K562 (cell line): ENCODE measurements at regions not wholly inside any gene's neighbourhood (a gene's known extent, or its start where the extent isn't known, plus 50 kb on each side); places are given as distances from the start of the nearest gene placed in this dataset.

Experiments used
- ATAC-seq: fragments of 200-7000 bp; cut with Tn5 transposase; 3 replicates; pipeline ENCODE4 v1.9.1; 2020; ENCODE audit warnings: moderate library complexity
- BruUV-seq: library from RNA; stranded (reverse); fragments of 400-500 nt; replicated peaks from 2 replicates; lab custom pipeline; 2021; lab: Mats Ljungman, UMichigan
- CTCF ChIA-PET: fragments of 300-600 bp; formaldehyde crosslinking; extraction: SDS; loops from one replicate; lab custom pipeline; 2021; ENCODE audit warnings: low intra/inter-chr PET ratio; lab: Yijun Ruan, JAX
- POLR2A ChIA-PET: fragments of 300-600, 350-650 bp; sonication (Branson Sonifier 250); formaldehyde crosslinking; extraction: SDS; loops from one replicate; lab custom pipeline; 2021; ENCODE audit warnings: antibody characterized with exemption, inconsistent platforms; lab: Yijun Ruan, JAX
- DNase-seq, 4 experiments: peaks; one replicate each; pipeline versions ENCODE4 v3.0.0 to v3.0.0-alpha.2; 2011 to 2018; ENCODE audit warnings: low spot score in 3 of 4, mixed read lengths in 3 of 4; ENCODE audit errors: extremely low read depth in 1 of 4
- FAIRE-seq: peaks from 2 replicates; lab custom pipeline; 2011; peaks lifted over from hg19 to GRCh38; lab: Jason Lieb, UNC
- H2AFZ ChIP-seq: 2 replicates; pipeline ENCODE4 v1.6.0; 2011; ENCODE audit warnings: low read depth, low read length, control low read depth, inconsistent platforms
- H3K27ac ChIP-seq: fragments of 200-600 bp; 3 replicates; pipeline ENCODE4 v1.8.0; 2011; ENCODE audit warnings: low read depth, mild to moderate bottlenecking, control low read depth, inconsistent platforms, low read length, moderate library complexity, mixed read lengths; ENCODE audit errors: extremely low read depth
- H3K27me3 ChIP-seq, 2 experiments: fragments of 300-600 bp in 1 of 2; 2 replicates in 1 of 2; 3 replicates in 1 of 2; pipeline versions ENCODE4 v1.6.0 to v1.8.0; 2011; ENCODE audit warnings: inconsistent platforms in 2 of 2, low read length in 2 of 2, mild to moderate bottlenecking in 1 of 2, mixed read lengths in 1 of 2, moderate library complexity in 1 of 2; ENCODE audit not compliant: control insufficient read depth in 2 of 2, insufficient read depth in 2 of 2
- H3K36me3 ChIP-seq: fragments of 300-600 bp; 3 replicates; pipeline ENCODE4 v1.8.0; 2011; ENCODE audit warnings: mild to moderate bottlenecking, low read length, inconsistent platforms; ENCODE audit not compliant: control insufficient read depth, insufficient read depth
- H3K4me1 ChIP-seq, 2 experiments: fragments of 200-600 bp in 1 of 2; replicated peaks in 1 of 2; 2 replicates in 1 of 2; 3 replicates in 1 of 2; pipeline versions ENCODE4 v1.5.1 to v1.8.0; 2011; ENCODE audit warnings: inconsistent platforms in 2 of 2, low read length in 2 of 2, mild to moderate bottlenecking in 1 of 2, mixed read lengths in 1 of 2, moderate library complexity in 1 of 2; ENCODE audit not compliant: control insufficient read depth in 2 of 2, insufficient read depth in 2 of 2
- H3K4me2 ChIP-seq: 2 replicates; pipeline ENCODE4 v1.6.1; 2011; ENCODE audit warnings: low read length, control low read depth, inconsistent platforms, mixed read lengths; ENCODE audit not compliant: insufficient read depth
- H3K4me3 ChIP-seq: fragments of 200-600 bp; sonication (generic), shearing (Covaris generic); 2 replicates; pipeline ENCODE4 v1.5.1; 2016; ENCODE audit warnings: control low read depth, inconsistent platforms
- H3K79me2 ChIP-seq: fragments of 200-600 bp; 3 replicates; pipeline ENCODE4 v1.8.0; 2011; ENCODE audit warnings: low read length, inconsistent platforms; ENCODE audit not compliant: control insufficient read depth, insufficient read depth
- H3K9ac ChIP-seq, 2 experiments: 2 replicates each; pipeline versions ENCODE4 v1.6.0 to v1.6.1; 2011; ENCODE audit warnings: low read depth in 2 of 2, low read length in 2 of 2, control low read depth in 1 of 2, inconsistent platforms in 1 of 2, mild to moderate bottlenecking in 1 of 2, mixed read lengths in 1 of 2; ENCODE audit not compliant: insufficient read depth in 1 of 2
- H3K9me1 ChIP-seq: one replicate; pipeline ENCODE4 v1.6.0; 2011; ENCODE audit warnings: inconsistent platforms, mild to moderate bottlenecking, low read length, moderate library complexity; ENCODE audit not compliant: control insufficient read depth, insufficient read depth
- H3K9me3 ChIP-seq: replicated peaks from 2 replicates; pipeline ENCODE4 v1.5.1; 2011; ENCODE audit warnings: low read depth, low read length, inconsistent platforms; ENCODE audit not compliant: control insufficient read depth, insufficient read depth
- H4K20me1 ChIP-seq: replicated peaks from 2 replicates; pipeline ENCODE4 v1.6.1; 2011; ENCODE audit warnings: low read length, inconsistent platforms, mixed read lengths; ENCODE audit not compliant: control insufficient read depth, insufficient read depth
- CTCF ChIP-seq, 3 experiments: IDR thresholded peaks in 2 of 3; conservative IDR thresholded peaks in 1 of 3; 2 replicates each; pipeline ENCODE4 v1.5.1; 2011 to 2012; ENCODE audit warnings: low read length in 3 of 3, mild to moderate bottlenecking in 3 of 3, control low read depth in 2 of 3, improper control_type of control experiment in 1 of 3, inconsistent platforms in 1 of 3, low read depth in 1 of 3, mixed read lengths in 1 of 3, moderate library complexity in 1 of 3; ENCODE audit not compliant: insufficient read depth in 2 of 3
- KLF13 ChIP-seq: fragments of 450-650 bp; IDR thresholded peaks from 2 replicates; pipeline ENCODE4 v1.6.1; 2016; ENCODE audit warnings: missing genetic modification characterization, low read depth, mild to moderate bottlenecking, missing compliant biosample characterization, moderate library complexity, borderline replicate concordance
- NCOR1 ChIP-seq: fragments of 450-650 bp; IDR thresholded peaks from 2 replicates; pipeline ENCODE4 v1.6.1; 2016; ENCODE audit warnings: mild to moderate bottlenecking, moderate library complexity
- STAT6 ChIP-seq: sonication (generic); formaldehyde crosslinking; IDR thresholded peaks from 2 replicates; pipeline ENCODE4 v1.8.1; 2023; ENCODE audit warnings: mild to moderate bottlenecking, missing genetic modification reagents
- ZBTB12 ChIP-seq: fragments of 250-450 bp; sonication (Bioruptor Pico); IDR thresholded peaks from 2 replicates; pipeline ENCODE4 v1.4.0; 2020
- ZFP36 ChIP-seq: fragments of 150-350 bp; IDR thresholded peaks from 2 replicates; pipeline ENCODE4 v1.6.1; 2018; ENCODE audit warnings: low read length, low read depth; ENCODE audit not compliant: partially characterized antibody
- ZNF23 ChIP-seq: fragments of 250-450 bp; sonication (Bioruptor Pico); IDR thresholded peaks from 2 replicates; pipeline ENCODE4 v1.4.0; 2020; ENCODE audit warnings: mild to moderate bottlenecking
- ZNF277 ChIP-seq: fragments of 250-450 bp; sonication (Bioruptor Pico); IDR thresholded peaks from 2 replicates; pipeline ENCODE4 v1.8.0; 2022; ENCODE audit warnings: inconsistent platforms, mild to moderate bottlenecking, moderate library complexity, borderline replicate concordance
- WGBS: fragments of 100-300 bp; shearing (Covaris generic); methylation state at CpG from one replicate; pipeline ENCODE4 v1.1.6; 2016; ENCODE audit warnings: low coverage, mixed read lengths; ENCODE audit not compliant: insufficient coverage; ENCODE audit errors: missing lambda C conversion rate; 5-methylcytosine and 5-hydroxymethylcytosine counted together
- in situ Hi-C: fragments of 300-500 bp; cut with MboI; formaldehyde crosslinking; loops from 4 replicates; pipeline ENCODE4 v1.15.0; 2018; ENCODE audit warnings: inconsistent platforms, mixed read lengths
- intact Hi-C: fragments of 100-400 bp; cut with micrococcal nuclease; formaldehyde crosslinking; loops from 2 replicates; pipeline ENCODE4 v1.14.2; 2022

- no peak overlapping the region for H2AFZ ChIP-seq
Observed at GRCh38 chr11:114846416-114846791, 168.1 kb downstream of the NXPE2 start.

More at GRCh38 chr11:114846416-114846791, 168.1 kb downstream of the NXPE2 start:
- FAIRE-seq (no peak), DNase-seq (peak in 2 of 4 experiments; percentile 5 to 14), ATAC-seq (peak; percentile 65; the same call in 2 of the 3 replicates)
- ChIA-PET CTCF (no interaction called here), POLR2A (no interaction called here)
- intact Hi-C loops (no loop called here), in situ Hi-C loops (no loop called here)
- WGBS = 0% methylated on average over 3 of the region's 3 CpGs
- H3K9me1 ChIP-seq = no peaks in the 10 kb centered on the region
- H4K20me1 ChIP-seq = no peaks in the 10 kb centered on the region
- no peak overlapping the region for H3K9ac ChIP-seq
- H3K9me3 ChIP-seq = no peaks in the 10 kb centered on the region
- no peak overlapping the region for H3K4me2 ChIP-seq
- H3K79me2 ChIP-seq = no peaks in the 10 kb centered on the region
- no peak overlapping the region for H3K27ac ChIP-seq
- no TSS peak for BruUV-seq
- no peaks in the 10 kb centered on the region for H3K4me1 ChIP-seq
- no peak for TF ChIP-seq ZNF277
- no peak for TF ChIP-seq NCOR1
- TF ChIP-seq STAT6 (CRISPR knock-in tag) = no peak
- no peak for TF ChIP-seq ZFP36
- TF ChIP-seq ZNF23 = no peak
- TF ChIP-seq KLF13 = no peak
- no peak for TF ChIP-seq ZBTB12 (CRISPR knock-in tag)
- TF ChIP-seq CTCF (IDR thresholded peaks at IDR 0.05 in 2 of 3, conservative IDR thresholded peaks at IDR 0.05 in 1 of 3; ENCODE audit: insufficient read depth in 2 of 3, low read depth in 1 of 3, low read length in 3 of 3) = peak in 1 of 3 experiments; percentile 10; a peak in 1 of 6 replicates
- H3K4me3 ChIP-seq = no peak overlapping the region
- H3K27me3 ChIP-seq = no peaks in the 10 kb centered on the region
- H3K36me3 ChIP-seq = no peaks in the 10 kb centered on the region
